Astrocyte (in vitro differentiated cells and primary cell): ENCODE measurements at regions not wholly inside any gene's neighbourhood (a gene's known extent, or its start where the extent isn't known, plus 50 kb on each side); places are given as distances from the start of the nearest gene placed in this dataset.

Experiments
- DNase-seq: peaks from one replicate; pipeline ENCODE4 v3.0.0-alpha.2; 2010; ENCODE audit warnings: low read depth
- FAIRE-seq: peaks from 2 replicates; lab custom pipeline; 2011; peaks lifted over from hg19 to GRCh38; lab: Jason Lieb, UNC
- H2AFZ ChIP-seq: 2 replicates; pipeline ENCODE4 v1.6.0; 2012; ENCODE audit warnings: low read depth, low read length, inconsistent platforms
- H3K27ac ChIP-seq: 2 replicates; pipeline ENCODE4 v1.5.1; 2011; ENCODE audit warnings: low read depth, low read length, inconsistent platforms
- H3K27me3 ChIP-seq: 2 replicates; pipeline ENCODE4 v1.6.0; 2011; ENCODE audit warnings: low read length, inconsistent platforms; ENCODE audit not compliant: insufficient read depth
- H3K36me3 ChIP-seq: 2 replicates; pipeline ENCODE4 v1.5.1; 2011; ENCODE audit warnings: low read length, inconsistent platforms; ENCODE audit not compliant: insufficient read depth
- H3K4me1 ChIP-seq: 2 replicates; pipeline ENCODE4 v1.5.1; 2011; ENCODE audit warnings: low read length, inconsistent platforms; ENCODE audit not compliant: insufficient read depth
- H3K4me2 ChIP-seq: 2 replicates; pipeline ENCODE4 v1.6.0; 2012; ENCODE audit warnings: low read length, inconsistent platforms
- H3K4me3 ChIP-seq: 2 replicates; pipeline ENCODE4 v1.5.1; 2011; ENCODE audit warnings: low read depth, mild to moderate bottlenecking, low read length, inconsistent platforms; ENCODE audit not compliant: insufficient read depth
- H3K79me2 ChIP-seq: 2 replicates; pipeline ENCODE4 v1.6.0; 2012; ENCODE audit warnings: mild to moderate bottlenecking, low read length, inconsistent platforms; ENCODE audit not compliant: insufficient read depth
- H3K9ac ChIP-seq: 2 replicates; pipeline ENCODE4 v1.6.0; 2012; ENCODE audit warnings: mild to moderate bottlenecking, low read length, inconsistent platforms
- H3K9me3 ChIP-seq: 2 replicates; pipeline ENCODE4 v1.5.1; 2012; ENCODE audit warnings: low read depth, mild to moderate bottlenecking, low read length, inconsistent platforms; ENCODE audit not compliant: insufficient read depth
- H4K20me1 ChIP-seq: 2 replicates; pipeline ENCODE4 v1.6.0; 2012; ENCODE audit warnings: low read length, inconsistent platforms; ENCODE audit not compliant: insufficient read depth
- H3K27ac Mint-ChIP-seq: one replicate; pipeline ENCODE4 v1.8.0; 2021; ENCODE audit warnings: mild to moderate bottlenecking, mixed read lengths; ENCODE audit not compliant: unreplicated experiment
- H3K27me3 Mint-ChIP-seq: one replicate; pipeline ENCODE4 v1.8.0; 2021; ENCODE audit warnings: low read depth, mixed read lengths; ENCODE audit not compliant: unreplicated experiment
- H3K36me3 Mint-ChIP-seq: one replicate; pipeline ENCODE4 v1.8.0; 2021; ENCODE audit warnings: low read depth, mixed read lengths; ENCODE audit not compliant: unreplicated experiment
- H3K4me1 Mint-ChIP-seq: one replicate; pipeline ENCODE4 v1.8.0; 2021; ENCODE audit warnings: low read depth, mixed read lengths; ENCODE audit not compliant: unreplicated experiment
- H3K4me3 Mint-ChIP-seq: one replicate; pipeline ENCODE4 v1.8.0; 2021; ENCODE audit warnings: mild to moderate bottlenecking, moderate library complexity, mixed read lengths; ENCODE audit not compliant: unreplicated experiment
- H3K9me3 Mint-ChIP-seq: one replicate; pipeline ENCODE4 v1.8.0; 2021; ENCODE audit warnings: mild to moderate bottlenecking, mixed read lengths; ENCODE audit not compliant: unreplicated experiment
- CTCF ChIP-seq: IDR thresholded peaks from 2 replicates; pipeline ENCODE4 v1.5.1; 2011; ENCODE audit warnings: low read depth, mild to moderate bottlenecking, inconsistent platforms, low read length, moderate library complexity; ENCODE audit not compliant: insufficient read depth
- EZH2 ChIP-seq: IDR thresholded peaks from 2 replicates; pipeline ENCODE4 v1.6.1; 2012; ENCODE audit warnings: mild to moderate bottlenecking, low read length, inconsistent platforms; ENCODE audit not compliant: insufficient read depth

GRCh38 chr20:5488823-5489222 lies 122.0 kb downstream of the GPCPD1 start:
- Mint-ChIP-seq H3K27me3 (peaks cover 22% of the 10 kb centered on the region), H3K36me3 (no peaks in the 10 kb centered on the region)
- no peak overlapping the region for H3K27ac ChIP-seq

GRCh38 chr20:5486377-5487054 lies 124.3 kb downstream of the GPCPD1 start:
- Mint-ChIP-seq H3K4me3 (no peak overlapping the region), H3K27me3 (peaks cover 23% of the 10 kb centered on the region), H3K36me3 (no peaks in the 10 kb centered on the region), H3K4me1 (no peaks in the 10 kb centered on the region), H3K9me3 (no peaks in the 10 kb centered on the region), H3K27ac (no peak overlapping the region)
- no peak overlapping the region for H3K27ac ChIP-seq
- no peak overlapping the region for H3K4me2 ChIP-seq
- no peaks in the 10 kb centered on the region for H3K79me2 ChIP-seq
- no peak for FAIRE-seq
- H3K9ac ChIP-seq = no peak overlapping the region
- no peak for DNase-seq
- no peak overlapping the region for H3K4me3 ChIP-seq
- H3K36me3 ChIP-seq = no peaks in the 10 kb centered on the region
- H3K4me1 ChIP-seq = no peaks in the 10 kb centered on the region
- H3K27me3 ChIP-seq = no peaks in the 10 kb centered on the region
- TF ChIP-seq CTCF = no peak
- TF ChIP-seq EZH2 = no peak
- no peaks in the 10 kb centered on the region for H4K20me1 ChIP-seq
- H2AFZ ChIP-seq = no peak overlapping the region
- no peaks in the 10 kb centered on the region for H3K9me3 ChIP-seq

More at GRCh38 chr20:5488823-5489222, 122.0 kb downstream of the GPCPD1 start:
- H3K4me1 Mint-ChIP-seq = no peaks in the 10 kb centered on the region
- H3K27me3 ChIP-seq = no peaks in the 10 kb centered on the region
- no peak overlapping the region for H3K4me2 ChIP-seq
- TF ChIP-seq CTCF = no peak
- TF ChIP-seq EZH2 = no peak
- H2AFZ ChIP-seq = no peak overlapping the region
- no peak overlapping the region for H3K4me3 Mint-ChIP-seq
- no peaks in the 10 kb centered on the region for H3K9me3 ChIP-seq
- no peaks in the 10 kb centered on the region for H3K79me2 ChIP-seq
- H4K20me1 ChIP-seq = no peaks in the 10 kb centered on the region
- no peak overlapping the region for H3K9ac ChIP-seq
- no peaks in the 10 kb centered on the region for H3K36me3 ChIP-seq
- no peak overlapping the region for H3K27ac Mint-ChIP-seq
- no peaks in the 10 kb centered on the region for H3K9me3 Mint-ChIP-seq
- no peak for DNase-seq
- no peak for FAIRE-seq
- no peak overlapping the region for H3K4me3 ChIP-seq
- H3K4me1 ChIP-seq = no peaks in the 10 kb centered on the region

GRCh38 chr20:5484926-5485325 lies 125.9 kb downstream of the GPCPD1 start:
- Histone ChIP-seq H3K4me2 (no peak overlapping the region), H3K9ac (no peak overlapping the region), H2AFZ (no peak overlapping the region), H3K79me2 (no peaks in the 10 kb centered on the region), H3K27me3 (no peaks in the 10 kb centered on the region), H3K36me3 (no peaks in the 10 kb centered on the region), H3K27ac (no peak overlapping the region), H3K4me3 (no peak overlapping the region), H3K4me1 (no peaks in the 10 kb centered on the region), H4K20me1 (no peaks in the 10 kb centered on the region), H3K9me3 (no peaks in the 10 kb centered on the region)
- H3K4me1 Mint-ChIP-seq = no peaks in the 10 kb centered on the region
- H3K4me3 Mint-ChIP-seq = no peak overlapping the region
- TF ChIP-seq EZH2 = no peak
- TF ChIP-seq CTCF = no peak
- H3K27ac Mint-ChIP-seq = no peak overlapping the region
- FAIRE-seq (no peak), DNase-seq (no peak)
- no peaks in the 10 kb centered on the region for H3K36me3 Mint-ChIP-seq
- H3K9me3 Mint-ChIP-seq = no peaks in the 10 kb centered on the region
- H3K27me3 Mint-ChIP-seq = peaks cover 21% of the 10 kb centered on the region
